AG04449 (cell line): ENCODE measurements at regions not wholly inside any gene's neighbourhood (a gene's known extent, or its start where the extent isn't known, plus 50 kb on each side); places are given as distances from the start of the nearest gene placed in this dataset.
"Not testable (repeated sequence)": the region's sequence is repeated elsewhere in the genome, so short reads cannot be mapped to it uniquely, and the experiment has no call there.

ENCODE experiments used
- CTCF ChIA-PET: fragments of 350-600 bp; formaldehyde crosslinking; extraction: SDS; loops from one replicate; lab custom pipeline; 2021; ENCODE audit warnings: antibody characterized with exemption; lab: Yijun Ruan, JAX
- POLR2A ChIA-PET: fragments of 400-600, 350-600 bp; formaldehyde crosslinking; extraction: SDS; loops from one replicate; lab custom pipeline; 2020; ENCODE audit warnings: antibody characterized with exemption, inconsistent platforms; lab: Yijun Ruan, JAX
- DNase-seq: peaks from one replicate; pipeline ENCODE4 v3.0.0-alpha.2; 2010; ENCODE audit warnings: low read depth, low spot score
- H3K4me3 ChIP-seq: 2 replicates; pipeline ENCODE4 v1.5.1; 2011; ENCODE audit warnings: low read depth, mild to moderate bottlenecking, control low read depth, low read length
- TF ChIP-seq, protein P1 (sequence below): IDR thresholded peaks from one replicate; pipeline ENCODE4 v1.5.1; 2011; ENCODE audit warnings: mild to moderate bottlenecking, moderate library complexity, low read length, control low read depth, inconsistent platforms; ENCODE audit not compliant: insufficient read depth; ENCODE audit errors: missing control alignments

DNA sequence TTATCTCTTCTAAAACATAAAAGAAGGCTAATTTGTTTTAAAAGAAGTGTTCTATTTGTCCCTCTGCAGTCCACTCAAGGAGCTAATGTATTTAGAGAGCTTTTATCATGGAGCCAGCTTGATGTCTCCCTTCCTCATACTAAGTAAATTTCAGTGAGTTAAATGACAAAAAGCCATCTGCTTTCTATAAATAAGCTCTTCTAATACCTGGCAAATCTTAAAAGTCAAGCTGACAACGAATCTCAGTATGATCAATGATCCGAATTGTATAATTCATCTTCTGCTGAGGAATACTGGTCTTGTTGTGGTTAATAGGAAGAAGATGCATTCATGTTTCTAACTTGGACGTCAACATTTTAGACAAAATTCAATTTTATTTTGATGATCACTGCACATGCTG lies 1390.7 kb downstream of the CDH8 start:
- CTCF ChIA-PET = no interaction called here
- TF ChIP-seq, protein P1, sequence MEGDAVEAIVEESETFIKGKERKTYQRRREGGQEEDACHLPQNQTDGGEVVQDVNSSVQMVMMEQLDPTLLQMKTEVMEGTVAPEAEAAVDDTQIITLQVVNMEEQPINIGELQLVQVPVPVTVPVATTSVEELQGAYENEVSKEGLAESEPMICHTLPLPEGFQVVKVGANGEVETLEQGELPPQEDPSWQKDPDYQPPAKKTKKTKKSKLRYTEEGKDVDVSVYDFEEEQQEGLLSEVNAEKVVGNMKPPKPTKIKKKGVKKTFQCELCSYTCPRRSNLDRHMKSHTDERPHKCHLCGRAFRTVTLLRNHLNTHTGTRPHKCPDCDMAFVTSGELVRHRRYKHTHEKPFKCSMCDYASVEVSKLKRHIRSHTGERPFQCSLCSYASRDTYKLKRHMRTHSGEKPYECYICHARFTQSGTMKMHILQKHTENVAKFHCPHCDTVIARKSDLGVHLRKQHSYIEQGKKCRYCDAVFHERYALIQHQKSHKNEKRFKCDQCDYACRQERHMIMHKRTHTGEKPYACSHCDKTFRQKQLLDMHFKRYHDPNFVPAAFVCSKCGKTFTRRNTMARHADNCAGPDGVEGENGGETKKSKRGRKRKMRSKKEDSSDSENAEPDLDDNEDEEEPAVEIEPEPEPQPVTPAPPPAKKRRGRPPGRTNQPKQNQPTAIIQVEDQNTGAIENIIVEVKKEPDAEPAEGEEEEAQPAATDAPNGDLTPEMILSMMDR = no peak
- H3K4me3 ChIP-seq = no peak overlapping the region
- no peak for DNase-seq
- POLR2A ChIA-PET = no interaction called here

DNA sequence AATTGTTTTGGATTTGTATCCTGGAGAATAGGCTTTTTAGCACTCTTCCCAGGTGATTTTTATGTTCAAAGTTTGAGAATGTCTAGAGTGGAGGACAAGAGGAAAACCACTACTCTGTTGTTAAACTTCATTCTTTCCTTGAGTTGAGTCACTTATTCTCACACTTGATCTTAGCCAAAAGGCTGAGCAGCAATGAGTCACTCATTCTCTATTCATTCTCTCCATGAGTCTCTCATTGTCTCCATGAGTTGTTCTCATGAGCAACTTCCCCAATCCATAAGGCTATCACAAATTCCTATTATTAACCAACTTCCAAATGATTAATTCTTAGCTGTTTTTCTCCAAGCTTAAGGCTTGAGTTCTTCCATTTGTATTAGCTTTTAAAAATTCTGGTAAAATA lies 1393.3 kb downstream of the CDH8 start:
- no peak overlapping the region for H3K4me3 ChIP-seq
- TF ChIP-seq, protein P1 = no peak
- POLR2A ChIA-PET = no interaction called here

DNA sequence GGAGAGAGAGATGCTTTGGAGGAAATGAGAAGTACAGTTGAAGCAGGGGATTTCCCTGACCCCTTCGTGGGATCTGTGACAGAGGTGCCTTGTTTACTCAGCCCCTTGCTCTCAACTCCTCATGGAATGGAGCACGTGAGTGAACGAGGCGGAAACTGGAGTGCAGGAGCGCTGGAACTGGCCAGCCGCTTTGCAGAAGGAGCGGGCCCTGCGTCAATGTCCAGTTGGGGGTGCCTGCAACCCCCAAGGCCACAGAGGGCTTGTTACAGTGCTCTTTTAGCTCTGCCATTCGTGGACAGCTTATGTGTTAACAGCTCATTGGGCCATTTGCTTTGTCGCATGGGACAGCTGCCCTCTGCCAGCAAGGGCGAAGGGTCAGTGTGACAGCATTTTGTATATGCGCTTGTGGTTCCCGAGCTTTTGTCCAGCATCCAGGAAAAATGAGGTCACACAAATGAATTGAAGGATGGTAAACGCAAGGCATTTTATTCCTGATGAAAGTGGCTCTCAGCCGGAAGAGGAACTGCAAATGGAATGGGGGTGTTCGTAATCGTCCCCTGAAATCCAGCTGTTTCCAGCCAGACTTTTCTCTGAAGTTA lies 1395.1 kb downstream of the CDH8 start:
- ChIA-PET CTCF (no interaction called here), POLR2A (no interaction called here)
- DNase-seq = no peak
- TF ChIP-seq, protein P1 = no peak
- H3K4me3 ChIP-seq = no peak overlapping the region

More for the DNA sequence above, 1393.3 kb downstream of the CDH8 start:
- DNase-seq = no peak
- CTCF ChIA-PET = no interaction called here

DNA sequence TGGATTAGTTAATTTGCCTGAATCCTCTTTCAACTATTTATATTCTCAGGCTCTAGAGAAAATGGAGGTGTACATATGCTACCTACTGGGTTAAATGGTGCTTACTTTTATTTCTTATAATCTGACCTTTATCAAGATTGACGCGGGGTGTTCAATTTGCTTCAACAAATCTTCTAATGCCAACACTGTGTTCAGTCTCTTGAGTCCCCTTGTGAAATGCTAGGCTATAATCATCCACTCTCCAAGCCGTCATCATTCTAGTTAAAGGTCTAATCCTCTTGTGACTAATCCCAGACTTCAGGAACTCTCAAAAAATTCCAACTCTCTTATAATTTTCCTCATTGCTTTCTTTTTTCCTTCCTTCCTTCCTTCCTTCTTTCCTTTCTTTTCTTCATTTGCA lies 1396.2 kb downstream of the CDH8 start:
- TF ChIP-seq, protein P1 = no peak
- POLR2A ChIA-PET = no interaction called here
- CTCF ChIA-PET = no interaction called here
- no peak for DNase-seq
- H3K4me3 ChIP-seq = no peak overlapping the region

DNA sequence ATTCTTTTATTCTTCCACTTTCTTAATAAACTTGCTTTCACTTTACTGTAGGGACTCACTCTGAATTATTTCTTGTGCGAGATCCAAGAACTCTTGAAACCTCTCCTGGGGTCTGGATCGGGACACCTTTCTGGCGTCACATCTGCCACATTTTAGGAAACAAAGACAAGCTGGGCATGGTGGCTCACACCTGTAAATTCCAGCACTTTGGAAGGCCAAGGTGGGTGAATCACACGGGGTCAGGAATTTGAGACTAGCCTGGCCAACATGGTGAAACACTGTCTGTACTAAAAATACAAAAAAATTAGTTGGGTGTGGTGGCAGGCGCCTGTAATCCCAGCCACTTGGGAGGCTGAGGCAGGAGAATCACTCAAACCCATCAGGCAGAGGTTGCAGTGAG lies 1399.6 kb downstream of the CDH8 start:
- POLR2A ChIA-PET, CTCF ChIA-PET, H3K4me3 ChIP-seq: not testable (repeated sequence)

DNA sequence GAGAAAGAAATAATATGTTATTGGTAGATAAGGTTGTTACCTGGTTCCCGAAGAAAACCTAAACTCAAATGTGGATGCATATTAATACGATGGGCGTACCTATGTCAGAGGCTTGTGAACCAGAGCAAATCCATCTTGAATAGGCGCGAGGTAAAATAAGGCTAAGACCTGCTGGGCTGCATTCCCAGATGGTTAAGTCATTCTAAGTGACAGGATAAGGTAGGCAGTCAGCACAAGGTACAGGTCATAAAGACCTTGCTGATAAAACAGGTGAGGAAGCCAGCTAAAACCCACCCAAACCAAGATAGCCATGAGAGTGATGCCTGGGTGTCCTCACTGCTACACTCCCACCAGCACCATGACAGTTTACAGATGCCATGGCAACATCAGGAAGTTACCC lies 1400.1 kb downstream of the CDH8 start:
- TF ChIP-seq, protein P1 = no peak
- CTCF ChIA-PET = no interaction called here
- POLR2A ChIA-PET = no interaction called here
- no peak for DNase-seq
- no peak overlapping the region for H3K4me3 ChIP-seq

More for the DNA sequence above, 1399.6 kb downstream of the CDH8 start:
- DNase-seq = not testable (repeated sequence)

DNA sequence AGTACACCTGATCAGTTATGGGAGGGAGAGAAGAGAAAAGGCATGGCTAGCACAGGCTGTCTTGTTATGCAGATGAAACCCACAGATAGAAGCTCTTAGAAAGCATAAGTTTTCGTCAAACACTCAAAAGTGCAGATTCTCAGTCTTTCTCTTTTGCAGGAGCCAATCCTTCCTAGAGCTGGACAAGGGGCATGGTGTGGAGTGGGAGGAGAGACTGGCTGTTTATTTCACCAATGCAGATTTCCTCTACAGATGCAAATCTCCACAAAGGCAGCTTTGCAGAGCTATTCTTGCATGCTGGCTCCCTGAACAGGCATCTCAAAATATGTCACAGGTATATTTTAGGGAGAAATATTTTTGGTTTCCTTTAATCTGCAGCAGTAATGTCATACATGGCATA lies 1400.7 kb downstream of the CDH8 start:
- POLR2A ChIA-PET = no interaction called here

More for the DNA sequence above, 1400.7 kb downstream of the CDH8 start:
- CTCF ChIA-PET = no interaction called here
- TF ChIP-seq, protein P1 = no peak
- no peak for DNase-seq
- H3K4me3 ChIP-seq = no peak overlapping the region
